ENCODE measurements at regions not wholly inside any gene's neighbourhood (a gene's known extent, or its start where the extent isn't known, plus 50 kb on each side); places are given as distances from the start of the nearest gene placed in this dataset.

- H3K9ac ChIP-seq (ENCODE audit: low read depth in 1 of 2, low read length in 2 of 2) = no peak overlapping the region
- no peak overlapping the region for H3K27ac ChIP-seq (ENCODE audit: low read depth in 1 of 2, low read length in 2 of 2)
- no peaks in the 10 kb centered on the region for H3K36me3 ChIP-seq (ENCODE audit: control insufficient read depth in 4 of 4, insufficient read depth in 3 of 4, low read depth in 1 of 4, low read length in 3 of 4)
- no peak for TF ChIP-seq GABPA (IDR thresholded peaks at IDR 0.05 in 1 of 2, conservative IDR thresholded peaks at IDR 0.05 in 1 of 2)
- TF ChIP-seq TAF1 (conservative IDR thresholded peaks at IDR 0.05) = no peak
- no peak for TF ChIP-seq FOXA1 (IDR thresholded peaks at IDR 0.05)
- TF ChIP-seq CTCF (IDR thresholded peaks at IDR 0.05; ENCODE audit: low read depth, low read length, missing input control) = no peak
- TF ChIP-seq HNF4A (conservative IDR thresholded peaks at IDR 0.05) = no peak
- no peak for TF ChIP-seq YY1 (IDR thresholded peaks at IDR 0.05)
- no peaks in the 10 kb centered on the region for H3K4me1 ChIP-seq (ENCODE audit: control insufficient read depth in 4 of 4, insufficient read depth in 4 of 4, low read length in 3 of 4)
- H3K4me3 ChIP-seq (ENCODE audit: low read depth in 1 of 3, low read length in 3 of 3) = no peak overlapping the region
- H3K27me3 ChIP-seq (ENCODE audit: control insufficient read depth in 4 of 4, insufficient read depth in 4 of 4, low read length in 3 of 4) = no peaks in the 10 kb centered on the region
- DNase-seq (ENCODE audit: low spot score) = no peak
- no peaks in the 10 kb centered on the region for H3K9me3 ChIP-seq (ENCODE audit: control insufficient read depth in 4 of 4, low read length in 3 of 4)
- 74% methylated on average over 8 of the region's 8 CpGs for WGBS
Measured at GRCh38 chr9:126084696-126085095, 241.9 kb upstream of the MVB12B start.

- Histone ChIP-seq H3K9me3 (ENCODE audit: control insufficient read depth in 4 of 4, low read length in 3 of 4) (no peaks in the 10 kb centered on the region), H3K4me1 (ENCODE audit: control insufficient read depth in 4 of 4, insufficient read depth in 4 of 4, low read length in 3 of 4) (no peaks in the 10 kb centered on the region), H3K27ac (ENCODE audit: low read depth in 1 of 2, low read length in 2 of 2) (no peak overlapping the region), H3K36me3 (ENCODE audit: control insufficient read depth in 4 of 4, insufficient read depth in 3 of 4, low read depth in 1 of 4, low read length in 3 of 4) (no peaks in the 10 kb centered on the region), H3K27me3 (ENCODE audit: control insufficient read depth in 4 of 4, insufficient read depth in 4 of 4, low read length in 3 of 4) (no peaks in the 10 kb centered on the region), H3K9ac (ENCODE audit: low read depth in 1 of 2, low read length in 2 of 2) (no peak overlapping the region), H3K4me3 (ENCODE audit: low read depth in 1 of 3, low read length in 3 of 3) (no peak overlapping the region)
- no peak for DNase-seq (ENCODE audit: low spot score)
- TF ChIP-seq CTCF (IDR thresholded peaks at IDR 0.05; ENCODE audit: low read depth, low read length, missing input control) (no peak), JUND (IDR thresholded peaks at IDR 0.05) (no peak), HNF4A (conservative IDR thresholded peaks at IDR 0.05) (no peak), ZBTB33 (IDR thresholded peaks at IDR 0.05) (no peak), GABPA (IDR thresholded peaks at IDR 0.05 in 1 of 2, conservative IDR thresholded peaks at IDR 0.05 in 1 of 2) (no peak), NR2F2 (IDR thresholded peaks at IDR 0.05) (no peak), SP1 (IDR thresholded peaks at IDR 0.05) (no peak), HNF4G (IDR thresholded peaks at IDR 0.05) (no peak), EGR1 (IDR thresholded peaks at IDR 0.05; ENCODE audit: low read depth in 2 of 2) (no peak), RAD21 (IDR thresholded peaks at IDR 0.05) (no peak), FOXA2 (IDR thresholded peaks at IDR 0.05) (no peak), TAF1 (conservative IDR thresholded peaks at IDR 0.05) (no peak), RXRA (IDR thresholded peaks at IDR 0.05) (no peak), YY1 (IDR thresholded peaks at IDR 0.05) (no peak), FOXA1 (IDR thresholded peaks at IDR 0.05) (no peak)
- TF ChIP-seq, protein P1, sequence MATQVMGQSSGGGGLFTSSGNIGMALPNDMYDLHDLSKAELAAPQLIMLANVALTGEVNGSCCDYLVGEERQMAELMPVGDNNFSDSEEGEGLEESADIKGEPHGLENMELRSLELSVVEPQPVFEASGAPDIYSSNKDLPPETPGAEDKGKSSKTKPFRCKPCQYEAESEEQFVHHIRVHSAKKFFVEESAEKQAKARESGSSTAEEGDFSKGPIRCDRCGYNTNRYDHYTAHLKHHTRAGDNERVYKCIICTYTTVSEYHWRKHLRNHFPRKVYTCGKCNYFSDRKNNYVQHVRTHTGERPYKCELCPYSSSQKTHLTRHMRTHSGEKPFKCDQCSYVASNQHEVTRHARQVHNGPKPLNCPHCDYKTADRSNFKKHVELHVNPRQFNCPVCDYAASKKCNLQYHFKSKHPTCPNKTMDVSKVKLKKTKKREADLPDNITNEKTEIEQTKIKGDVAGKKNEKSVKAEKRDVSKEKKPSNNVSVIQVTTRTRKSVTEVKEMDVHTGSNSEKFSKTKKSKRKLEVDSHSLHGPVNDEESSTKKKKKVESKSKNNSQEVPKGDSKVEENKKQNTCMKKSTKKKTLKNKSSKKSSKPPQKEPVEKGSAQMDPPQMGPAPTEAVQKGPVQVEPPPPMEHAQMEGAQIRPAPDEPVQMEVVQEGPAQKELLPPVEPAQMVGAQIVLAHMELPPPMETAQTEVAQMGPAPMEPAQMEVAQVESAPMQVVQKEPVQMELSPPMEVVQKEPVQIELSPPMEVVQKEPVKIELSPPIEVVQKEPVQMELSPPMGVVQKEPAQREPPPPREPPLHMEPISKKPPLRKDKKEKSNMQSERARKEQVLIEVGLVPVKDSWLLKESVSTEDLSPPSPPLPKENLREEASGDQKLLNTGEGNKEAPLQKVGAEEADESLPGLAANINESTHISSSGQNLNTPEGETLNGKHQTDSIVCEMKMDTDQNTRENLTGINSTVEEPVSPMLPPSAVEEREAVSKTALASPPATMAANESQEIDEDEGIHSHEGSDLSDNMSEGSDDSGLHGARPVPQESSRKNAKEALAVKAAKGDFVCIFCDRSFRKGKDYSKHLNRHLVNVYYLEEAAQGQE (IDR thresholded peaks at IDR 0.05) = no peak
- TF ChIP-seq, protein P2, sequence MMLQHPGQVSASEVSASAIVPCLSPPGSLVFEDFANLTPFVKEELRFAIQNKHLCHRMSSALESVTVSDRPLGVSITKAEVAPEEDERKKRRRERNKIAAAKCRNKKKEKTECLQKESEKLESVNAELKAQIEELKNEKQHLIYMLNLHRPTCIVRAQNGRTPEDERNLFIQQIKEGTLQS (IDR thresholded peaks at IDR 0.05) = no peak
- TF ChIP-seq, protein P3, sequence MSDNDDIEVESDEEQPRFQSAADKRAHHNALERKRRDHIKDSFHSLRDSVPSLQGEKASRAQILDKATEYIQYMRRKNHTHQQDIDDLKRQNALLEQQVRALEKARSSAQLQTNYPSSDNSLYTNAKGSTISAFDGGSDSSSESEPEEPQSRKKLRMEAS (IDR thresholded peaks at IDR 0.05) = no peak
- 76% methylated on average over 2 of the region's 2 CpGs for WGBS
Measured at GRCh38 chr9:126085170-126085569, 241.5 kb upstream of the MVB12B start.
